PC-3 (cell line): ENCODE measurements at regions not wholly inside any gene's neighbourhood (a gene's known extent, or its start where the extent isn't known, plus 50 kb on each side); places are given as distances from the start of the nearest gene placed in this dataset.

ENCODE experiments used
- ATAC-seq: fragments of 200-7000 bp; cut with Tn5 transposase; 2 replicates; pipeline ENCODE4 v1.9.1; 2020; ENCODE audit warnings: mild to moderate bottlenecking, moderate library complexity
- BruUV-seq: library from RNA; stranded (reverse); fragments of 400-500 nt; replicated peaks from 2 replicates; lab custom pipeline; 2021; lab: Mats Ljungman, UMichigan
- CTCF ChIA-PET: fragments of 300-600 bp; sonication (Branson Sonifier 250); formaldehyde crosslinking; loops from one replicate; lab custom pipeline; 2022; ENCODE audit warnings: antibody characterized with exemption; lab: Charles Lee
- POLR2A ChIA-PET: fragments of 300-600 bp; sonication (Branson Sonifier 250); formaldehyde crosslinking; loops from one replicate; lab custom pipeline; 2022; ENCODE audit warnings: antibody characterized with exemption; ENCODE audit not compliant: unreplicated experiment; lab: Charles Lee
- DNase-seq: peaks from one replicate; pipeline ENCODE4 v3.0.0-alpha.2; 2015
- H2AFZ ChIP-seq: fragments of 300-600 bp; sonication (generic); 2 replicates; pipeline ENCODE4 v1.6.0; 2016; ENCODE audit warnings: antibody characterized with exemption, low read length
- H3F3A ChIP-seq: fragments of 300-600 bp; sonication (generic); one replicate; pipeline ENCODE4 v1.6.0; 2017; ENCODE audit warnings: antibody characterized with exemption, low read length, control low read depth, mild to moderate bottlenecking; ENCODE audit not compliant: unreplicated experiment
- H3K27ac ChIP-seq: fragments of 300-600 bp; sonication (generic); 2 replicates; pipeline ENCODE4 v1.5.1; 2016; ENCODE audit warnings: mild to moderate bottlenecking, low read length
- H3K27me3 ChIP-seq: fragments of 300-600 bp; sonication (generic); 2 replicates; pipeline ENCODE4 v1.6.1; 2016; ENCODE audit warnings: low read length, mixed read lengths
- H3K36me3 ChIP-seq: fragments of 300-600 bp; sonication (generic); 2 replicates; pipeline ENCODE4 v1.6.1; 2016; ENCODE audit warnings: low read depth, mixed run types, low read length, mixed read lengths
- H3K4me1 ChIP-seq: fragments of 300-600 bp; sonication (generic); 2 replicates; pipeline ENCODE4 v1.5.1; 2016; ENCODE audit warnings: low read length; ENCODE audit not compliant: insufficient read depth
- H3K4me2 ChIP-seq: fragments of 300-600 bp; sonication (generic); 2 replicates; pipeline ENCODE4 v1.6.0; 2016; ENCODE audit warnings: low read length
- H3K4me3 ChIP-seq: fragments of 300-600 bp; sonication (generic); 2 replicates; pipeline ENCODE4 v1.5.1; 2016; ENCODE audit warnings: mild to moderate bottlenecking, low read length, mixed read lengths
- H3K79me2 ChIP-seq: fragments of 300-600 bp; sonication (generic); 2 replicates; pipeline ENCODE4 v1.6.1; 2017; ENCODE audit warnings: low read length, mixed read lengths
- H3K9ac ChIP-seq: fragments of 300-600 bp; sonication (generic); 2 replicates; pipeline ENCODE4 v1.6.0; 2016; ENCODE audit warnings: mild to moderate bottlenecking, low read length
- H3K9me2 ChIP-seq: fragments of 300-600 bp; sonication (generic); replicated peaks from 2 replicates; pipeline ENCODE4 v1.6.1; 2016; ENCODE audit warnings: mixed run types, low read length, mixed read lengths
- H3K9me3 ChIP-seq: fragments of 300-600 bp; sonication (generic); 2 replicates; pipeline ENCODE4 v1.6.1; 2016; ENCODE audit warnings: low read length, mixed read lengths
- H4K20me1 ChIP-seq: fragments of 300-600 bp; sonication (generic); 2 replicates; pipeline ENCODE4 v1.6.1; 2016; ENCODE audit warnings: low read length, mixed read lengths
- EZH2 ChIP-seq: fragments of 300-600 bp; sonication (generic); IDR thresholded peaks from one replicate; pipeline ENCODE4 v1.6.1; 2017; ENCODE audit warnings: antibody characterized with exemption, mild to moderate bottlenecking, low read length; ENCODE audit not compliant: unreplicated experiment
- EZH2phosphoT487 ChIP-seq: fragments of 300-600 bp; sonication (generic); IDR thresholded peaks from 2 replicates; pipeline ENCODE4 v1.6.1; 2018; ENCODE audit warnings: mild to moderate bottlenecking, antibody characterized with exemption, low read length, borderline replicate concordance
- intact Hi-C: fragments of 100-400 bp; cut with micrococcal nuclease; formaldehyde crosslinking; loops from 2 replicates; pipeline ENCODE4 v1.9.0; 2023
- TF ChIP-seq, protein P1 (sequence below): fragments of 300-600 bp; sonication (generic); conservative IDR thresholded peaks from 2 replicates; pipeline ENCODE4 v1.5.1; 2017; ENCODE audit warnings: antibody characterized with exemption, low read depth, mild to moderate bottlenecking, low read length

DNA sequence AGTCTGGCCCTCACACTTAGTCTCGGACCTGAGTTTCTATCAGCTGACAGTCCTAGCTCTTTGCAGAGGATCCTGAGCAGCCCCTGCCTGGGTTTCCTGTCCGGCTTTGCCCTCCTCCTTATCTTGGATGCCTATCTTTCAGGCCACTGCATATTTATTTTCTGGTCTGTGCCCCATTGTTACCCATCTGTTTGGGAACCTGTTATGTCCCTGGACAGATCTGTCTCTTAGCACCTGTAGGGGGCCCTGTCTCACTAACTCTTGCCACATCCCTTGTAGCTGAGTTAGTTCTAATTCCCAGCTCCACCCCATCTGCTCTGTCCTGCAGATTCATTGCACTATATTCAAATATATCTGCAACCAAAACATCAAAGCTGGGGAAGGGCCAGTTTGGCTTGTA lies 514.9 kb upstream of the LCORL start:
- H3K4me3 ChIP-seq, result no peak overlapping the region
- DNase-seq, result no peak
- H3K9me2 ChIP-seq, result no peaks in the 10 kb centered on the region
- no TSS peak for BruUV-seq
- no peaks in the 10 kb centered on the region for H3F3A ChIP-seq
- ChIA-PET CTCF (no interaction called here), POLR2A (no interaction called here)
- H3K27ac ChIP-seq, result no peak overlapping the region
- no peak overlapping the region for H2AFZ ChIP-seq
- no peaks in the 10 kb centered on the region for H3K79me2 ChIP-seq
- no peaks in the 10 kb centered on the region for H3K36me3 ChIP-seq
- TF ChIP-seq EZH2phosphoT487 (no peak), EZH2 (no peak)
- TF ChIP-seq, protein P1, sequence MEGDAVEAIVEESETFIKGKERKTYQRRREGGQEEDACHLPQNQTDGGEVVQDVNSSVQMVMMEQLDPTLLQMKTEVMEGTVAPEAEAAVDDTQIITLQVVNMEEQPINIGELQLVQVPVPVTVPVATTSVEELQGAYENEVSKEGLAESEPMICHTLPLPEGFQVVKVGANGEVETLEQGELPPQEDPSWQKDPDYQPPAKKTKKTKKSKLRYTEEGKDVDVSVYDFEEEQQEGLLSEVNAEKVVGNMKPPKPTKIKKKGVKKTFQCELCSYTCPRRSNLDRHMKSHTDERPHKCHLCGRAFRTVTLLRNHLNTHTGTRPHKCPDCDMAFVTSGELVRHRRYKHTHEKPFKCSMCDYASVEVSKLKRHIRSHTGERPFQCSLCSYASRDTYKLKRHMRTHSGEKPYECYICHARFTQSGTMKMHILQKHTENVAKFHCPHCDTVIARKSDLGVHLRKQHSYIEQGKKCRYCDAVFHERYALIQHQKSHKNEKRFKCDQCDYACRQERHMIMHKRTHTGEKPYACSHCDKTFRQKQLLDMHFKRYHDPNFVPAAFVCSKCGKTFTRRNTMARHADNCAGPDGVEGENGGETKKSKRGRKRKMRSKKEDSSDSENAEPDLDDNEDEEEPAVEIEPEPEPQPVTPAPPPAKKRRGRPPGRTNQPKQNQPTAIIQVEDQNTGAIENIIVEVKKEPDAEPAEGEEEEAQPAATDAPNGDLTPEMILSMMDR, result no peak
- peaks cover 6% of the 10 kb centered on the region; the same call in 1 of the 2 replicates for H3K27me3 ChIP-seq
- H3K4me1 ChIP-seq, result no peaks in the 10 kb centered on the region
- no peaks in the 10 kb centered on the region for H4K20me1 ChIP-seq
- no peak overlapping the region for H3K9ac ChIP-seq
- no peak overlapping the region for H3K4me2 ChIP-seq
- intact Hi-C loops, result no loop called here
- H3K9me3 ChIP-seq, result no peaks in the 10 kb centered on the region
- ATAC-seq, result no peak

DNA sequence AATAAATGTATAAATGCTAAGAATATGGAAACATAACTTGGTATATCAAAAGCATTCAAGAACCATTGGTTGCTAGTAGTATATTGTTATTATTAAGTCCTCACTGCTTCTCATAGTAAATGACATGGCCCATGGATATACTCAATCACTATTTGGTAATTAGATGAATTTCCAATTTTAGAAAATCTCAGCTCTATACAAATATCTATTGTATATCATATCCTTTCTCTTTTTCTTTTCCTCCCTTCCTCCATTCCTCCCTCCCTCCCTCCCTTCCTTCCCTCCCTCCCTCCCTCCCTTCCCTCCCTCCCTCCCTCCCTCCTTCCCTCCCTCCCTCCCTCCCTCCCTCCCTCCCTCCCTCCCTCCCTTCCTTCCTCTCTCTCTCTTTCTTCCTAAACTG lies 514.4 kb upstream of the LCORL start:
- TF ChIP-seq EZH2phosphoT487 (no peak), EZH2 (no peak)
- TF ChIP-seq, protein P1, result no peak
- POLR2A ChIA-PET, result no interaction called here
- H2AFZ ChIP-seq, result no peak overlapping the region
- H3K9ac ChIP-seq, result no peak overlapping the region
- CTCF ChIA-PET, result no interaction called here
- H3K9me2 ChIP-seq, result no peaks in the 10 kb centered on the region
- ATAC-seq (no peak), DNase-seq (no peak)
- intact Hi-C loops, result no loop called here
- H3K4me3 ChIP-seq, result no peak overlapping the region
- H3K27me3 ChIP-seq, result peaks cover 6% of the 10 kb centered on the region; the same call in 1 of the 2 replicates
- no peaks in the 10 kb centered on the region for H3K9me3 ChIP-seq
- H3K4me1 ChIP-seq, result no peaks in the 10 kb centered on the region
- BruUV-seq, result no TSS peak
- H3K4me2 ChIP-seq, result no peak overlapping the region
- no peaks in the 10 kb centered on the region for H3K36me3 ChIP-seq
- H3K79me2 ChIP-seq, result no peaks in the 10 kb centered on the region
- no peak overlapping the region for H3K27ac ChIP-seq
- no peaks in the 10 kb centered on the region for H4K20me1 ChIP-seq
- H3F3A ChIP-seq, result no peaks in the 10 kb centered on the region

DNA sequence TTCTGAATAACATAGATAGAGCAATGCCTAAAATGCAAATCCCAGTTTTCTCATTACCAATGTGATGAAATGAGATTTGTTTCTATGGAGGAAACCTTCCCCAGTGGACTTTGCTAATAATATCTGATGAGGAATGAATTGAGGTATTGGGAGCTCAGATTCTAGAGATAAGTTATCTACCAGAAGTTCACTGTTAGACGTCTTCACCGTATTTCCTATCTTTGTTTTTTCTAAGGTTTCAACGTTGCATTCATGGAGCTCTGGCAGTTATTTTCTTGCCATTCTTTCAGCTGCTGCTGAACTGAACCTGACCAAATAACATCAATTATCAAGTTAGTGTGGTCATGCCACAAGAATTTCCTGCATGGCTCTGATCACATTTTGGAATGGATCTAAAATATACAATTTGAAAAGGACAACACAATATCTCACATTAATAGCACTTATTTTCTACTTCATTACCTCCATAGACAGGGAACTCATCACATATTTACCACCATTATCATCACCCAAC lies 511.8 kb upstream of the LCORL start:
- no peak overlapping the region for H2AFZ ChIP-seq
- H3K4me2 ChIP-seq, result no peak overlapping the region
- no peaks in the 10 kb centered on the region for H4K20me1 ChIP-seq
- no peaks in the 10 kb centered on the region for H3F3A ChIP-seq
- H3K27ac ChIP-seq, result no peak overlapping the region
- no peaks in the 10 kb centered on the region for H3K9me3 ChIP-seq
- H3K4me3 ChIP-seq, result no peak overlapping the region
- TF ChIP-seq, protein P1, result no peak
- TF ChIP-seq EZH2phosphoT487 (no peak), EZH2 (no peak)
- H3K79me2 ChIP-seq, result no peaks in the 10 kb centered on the region
- H3K27me3 ChIP-seq, result peaks cover 6% of the 10 kb centered on the region; the same call in 1 of the 2 replicates
- H3K9me2 ChIP-seq, result no peaks in the 10 kb centered on the region
- CTCF ChIA-PET, result no interaction called here
- no peak for ATAC-seq
- no TSS peak for BruUV-seq
- DNase-seq, result no peak
- no peak overlapping the region for H3K9ac ChIP-seq
- H3K4me1 ChIP-seq, result no peaks in the 10 kb centered on the region
- intact Hi-C loops, result no loop called here
- H3K36me3 ChIP-seq, result no peaks in the 10 kb centered on the region
- POLR2A ChIA-PET, result no interaction called here
